Activated effector memory CD4-positive, alpha-beta T cell treated with anti-CD3 and anti-CD28 coated beads, Interleukin-2, amount 50 U/mL, for 16 hours (primary cell): ENCODE measurements at regions not wholly inside any gene's neighbourhood (a gene's known extent, or its start where the extent isn't known, plus 50 kb on each side); places are given as distances from the start of the nearest gene placed in this dataset.

Experiments used
- DNase-seq: peaks from one replicate; pipeline ENCODE4 v3.0.0-alpha.2; 2020

- DNase-seq: no peak
Measured at GRCh38 chr6:19643713-19644112, 193.5 kb upstream of the ID4 start.

GRCh38 chr6:19655744-19656143 lies 181.4 kb upstream of the ID4 start:
- no peak for DNase-seq

- no peak for DNase-seq
Measured at GRCh38 chr6:19660123-19660910, 176.9 kb upstream of the ID4 start.

- DNase-seq: no peak
Measured at GRCh38 chr6:19662911-19663310, 174.3 kb upstream of the ID4 start.

GRCh38 chr6:19663479-19663878 lies 173.7 kb upstream of the ID4 start:
- no peak for DNase-seq

- DNase-seq: no peak
Measured at GRCh38 chr6:19664050-19664449, 173.1 kb upstream of the ID4 start.

- DNase-seq: no peak
Measured at GRCh38 chr6:19664878-19665612, 172.1 kb upstream of the ID4 start.

GRCh38 chr6:19665613-19665909 lies 171.6 kb upstream of the ID4 start:
- DNase-seq: no peak

GRCh38 chr6:19668710-19669109 lies 168.5 kb upstream of the ID4 start:
- no peak for DNase-seq

GRCh38 chr6:19669206-19669605 lies 168.0 kb upstream of the ID4 start:
- DNase-seq: no peak

GRCh38 chr6:19682859-19683258 lies 154.3 kb upstream of the ID4 start:
- no peak for DNase-seq

- no peak for DNase-seq
Measured at GRCh38 chr6:19690325-19691075, 146.7 kb upstream of the ID4 start.

- DNase-seq: no peak
Measured at GRCh38 chr6:19691465-19692167, 145.6 kb upstream of the ID4 start.

- no peak for DNase-seq
Measured at GRCh38 chr6:19692506-19693298, 144.5 kb upstream of the ID4 start.

- DNase-seq: no peak
Measured at GRCh38 chr6:19694697-19695096, 142.5 kb upstream of the ID4 start.

- DNase-seq: no peak
Measured at GRCh38 chr6:19697744-19698290, 139.4 kb upstream of the ID4 start.

- DNase-seq: no peak
Measured at GRCh38 chr6:19699932-19700331, 137.2 kb upstream of the ID4 start.

- no peak for DNase-seq
Measured at GRCh38 chr6:19705606-19706005, 131.6 kb upstream of the ID4 start.

GRCh38 chr6:19712012-19712688 lies 125.0 kb upstream of the ID4 start:
- no peak for DNase-seq

- DNase-seq: no peak
Measured at GRCh38 chr6:19712998-19713397, 124.2 kb upstream of the ID4 start.

GRCh38 chr6:19713411-19713810 lies 123.8 kb upstream of the ID4 start:
- no peak for DNase-seq

- DNase-seq: no peak
Measured at GRCh38 chr6:19713984-19714383, 123.2 kb upstream of the ID4 start.
